MM.1S (cell line): ENCODE measurements at regions not wholly inside any gene's neighbourhood (a gene's known extent, or its start where the extent isn't known, plus 50 kb on each side); places are given as distances from the start of the nearest gene placed in this dataset.

Experiments used
- DNase-seq: peaks from one replicate; pipeline ENCODE4 v3.0.0-alpha.2; 2015
- H2AFZ ChIP-seq: fragments of 300-600 bp; sonication (generic); 2 replicates; pipeline ENCODE4 v1.6.0; 2016; ENCODE audit warnings: antibody characterized with exemption, low read length
- H3F3A ChIP-seq: fragments of 300-600 bp; sonication (generic); 2 replicates; pipeline ENCODE4 v1.6.1; 2016; ENCODE audit warnings: mild to moderate bottlenecking, antibody characterized with exemption, low read length, moderate library complexity, mixed read lengths; ENCODE audit not compliant: insufficient read depth
- H3K27ac ChIP-seq: fragments of 300-600 bp; sonication (generic); 2 replicates; pipeline ENCODE4 v1.5.1; 2016; ENCODE audit warnings: mild to moderate bottlenecking, low read length
- H3K27me3 ChIP-seq: fragments of 300-600 bp; sonication (generic); replicated peaks from 2 replicates; pipeline ENCODE4 v1.6.0; 2016; ENCODE audit warnings: low read length; ENCODE audit not compliant: insufficient read depth
- H3K36me3 ChIP-seq: fragments of 300-600 bp; sonication (generic); replicated peaks from 2 replicates; pipeline ENCODE4 v1.6.1; 2016; ENCODE audit warnings: mild to moderate bottlenecking, low read length, mixed read lengths; ENCODE audit not compliant: insufficient read depth
- H3K4me1 ChIP-seq: fragments of 300-600 bp; sonication (generic); 2 replicates; pipeline ENCODE4 v1.6.1; 2016; ENCODE audit warnings: low read length, mixed read lengths
- H3K4me2 ChIP-seq: fragments of 300-600 bp; sonication (generic); 2 replicates; pipeline ENCODE4 v1.6.0; 2016; ENCODE audit warnings: low read depth, low read length
- H3K4me3 ChIP-seq: fragments of 300-600 bp; sonication (generic); 2 replicates; pipeline ENCODE4 v1.5.1; 2016; ENCODE audit warnings: low read length, mixed read lengths
- H3K79me2 ChIP-seq: fragments of 300-600 bp; sonication (generic); 2 replicates; pipeline ENCODE4 v1.6.1; 2016; ENCODE audit warnings: mixed run types, low read length, mixed read lengths
- H3K9ac ChIP-seq: fragments of 300-600 bp; sonication (generic); 2 replicates; pipeline ENCODE4 v1.6.1; 2016; ENCODE audit warnings: low read length, mixed read lengths
- H3K9me2 ChIP-seq: fragments of 300-600 bp; sonication (generic); replicated peaks from 2 replicates; pipeline ENCODE4 v1.6.1; 2016; ENCODE audit warnings: mild to moderate bottlenecking, low read length, mixed read lengths; ENCODE audit not compliant: insufficient read depth
- H3K9me3 ChIP-seq: fragments of 300-600 bp; sonication (generic); replicated peaks from 2 replicates; pipeline ENCODE4 v1.6.1; 2016; ENCODE audit warnings: mild to moderate bottlenecking, low read length, mixed read lengths; ENCODE audit not compliant: insufficient read depth
- H4K20me1 ChIP-seq: fragments of 300-600 bp; sonication (generic); 2 replicates; pipeline ENCODE4 v1.6.1; 2016; ENCODE audit warnings: mild to moderate bottlenecking, low read length, moderate library complexity, mixed read lengths; ENCODE audit not compliant: insufficient read depth
- CTCF ChIP-seq: fragments of 300-600 bp; sonication (generic); IDR thresholded peaks from 2 replicates; pipeline ENCODE4 v1.5.1; 2016; ENCODE audit warnings: antibody characterized with exemption, low read length, mixed read lengths
- EZH2 ChIP-seq: fragments of 300-600 bp; sonication (generic); optimal IDR thresholded peaks from 2 replicates; pipeline ENCODE3; 2017; ENCODE audit warnings: low read depth, mild to moderate bottlenecking, antibody characterized with exemption, low read length, mixed read lengths
- EZH2phosphoT487 ChIP-seq: fragments of 300-600 bp; sonication (generic); IDR thresholded peaks from 2 replicates; pipeline ENCODE4 v1.6.1; 2018; ENCODE audit warnings: antibody characterized with exemption, low read length

DNA sequence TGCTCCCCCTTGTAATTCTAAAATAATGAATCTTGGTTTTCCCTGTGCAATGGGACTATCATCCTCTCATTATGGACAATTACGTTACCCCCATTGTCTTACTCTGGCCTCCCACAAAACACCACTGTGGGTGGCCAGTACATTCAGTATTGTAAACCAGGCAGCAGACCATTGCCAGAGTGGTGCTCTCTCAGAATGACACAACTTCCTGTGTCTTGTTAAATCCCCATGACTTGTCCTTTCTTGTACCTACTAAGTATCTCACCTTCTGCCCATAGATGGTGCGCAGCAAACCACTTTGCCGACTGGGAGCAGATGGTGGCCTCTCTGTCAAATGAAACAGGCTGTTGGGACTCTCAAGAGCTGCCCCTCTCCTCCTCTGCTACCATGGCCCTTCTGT is 287.1 kb upstream of the RAG2 start:
- Histone ChIP-seq H3K27me3 (no peaks in the 10 kb centered on the region), H3K27ac (no peak overlapping the region), H3K36me3 (no peaks in the 10 kb centered on the region), H3K9ac (no peak overlapping the region), H4K20me1 (no peaks in the 10 kb centered on the region), H3K9me3 (no peaks in the 10 kb centered on the region), H3K4me1 (no peaks in the 10 kb centered on the region), H2AFZ (no peak overlapping the region), H3K4me2 (no peak overlapping the region), H3K9me2 (no peaks in the 10 kb centered on the region), H3K79me2 (no peaks in the 10 kb centered on the region), H3K4me3 (no peak overlapping the region), H3F3A (no peaks in the 10 kb centered on the region)
- no peak for TF ChIP-seq EZH2phosphoT487
- no peak for TF ChIP-seq EZH2
- no peak for TF ChIP-seq CTCF
- DNase-seq = no peak

DNA sequence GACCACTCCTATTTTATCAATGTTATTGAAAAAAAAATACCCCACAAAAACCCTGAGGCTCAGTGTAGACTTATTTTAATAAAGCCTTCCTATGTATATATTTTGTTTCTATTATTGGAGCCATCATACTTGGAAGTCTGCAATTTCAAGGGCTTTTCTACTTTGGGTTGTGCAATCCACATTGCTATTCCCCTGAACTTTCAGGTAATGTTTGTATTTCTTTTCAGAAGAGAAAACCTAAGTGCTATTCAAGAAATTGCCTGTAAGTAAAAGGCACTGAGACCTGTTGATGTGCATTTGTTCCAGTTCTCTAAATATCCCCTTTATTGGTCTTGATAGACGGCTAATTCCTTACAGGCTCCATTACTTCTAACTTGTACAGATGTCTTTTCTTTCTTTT is 280.7 kb upstream of the RAG2 start:
- H3K27ac ChIP-seq = no peak overlapping the region
- H3K9me2 ChIP-seq = no peaks in the 10 kb centered on the region
- no peak overlapping the region for H3K4me2 ChIP-seq
- TF ChIP-seq CTCF (no peak), EZH2 (no peak), EZH2phosphoT487 (no peak)
- H3K79me2 ChIP-seq = no peaks in the 10 kb centered on the region
- H2AFZ ChIP-seq = no peak overlapping the region
- no peaks in the 10 kb centered on the region for H4K20me1 ChIP-seq
- H3K9me3 ChIP-seq = no peaks in the 10 kb centered on the region
- no peak overlapping the region for H3K9ac ChIP-seq
- no peaks in the 10 kb centered on the region for H3K27me3 ChIP-seq
- H3K4me3 ChIP-seq = no peak overlapping the region
- no peaks in the 10 kb centered on the region for H3K4me1 ChIP-seq
- no peaks in the 10 kb centered on the region for H3K36me3 ChIP-seq
- no peak for DNase-seq
- no peaks in the 10 kb centered on the region for H3F3A ChIP-seq

GRCh38 chr11:36877149-36877548 is 279.1 kb upstream of the RAG2 start:
- Histone ChIP-seq H3K4me2 (no peak overlapping the region), H3K9ac (no peak overlapping the region), H3K79me2 (no peaks in the 10 kb centered on the region), H3K27me3 (no peaks in the 10 kb centered on the region), H3K9me3 (no peaks in the 10 kb centered on the region), H3K4me3 (no peak overlapping the region), H3F3A (no peaks in the 10 kb centered on the region), H4K20me1 (no peaks in the 10 kb centered on the region), H3K4me1 (no peaks in the 10 kb centered on the region), H3K9me2 (no peaks in the 10 kb centered on the region), H3K27ac (no peak overlapping the region), H3K36me3 (no peaks in the 10 kb centered on the region), H2AFZ (no peak overlapping the region)
- no peak for TF ChIP-seq CTCF
- DNase-seq = no peak

DNA sequence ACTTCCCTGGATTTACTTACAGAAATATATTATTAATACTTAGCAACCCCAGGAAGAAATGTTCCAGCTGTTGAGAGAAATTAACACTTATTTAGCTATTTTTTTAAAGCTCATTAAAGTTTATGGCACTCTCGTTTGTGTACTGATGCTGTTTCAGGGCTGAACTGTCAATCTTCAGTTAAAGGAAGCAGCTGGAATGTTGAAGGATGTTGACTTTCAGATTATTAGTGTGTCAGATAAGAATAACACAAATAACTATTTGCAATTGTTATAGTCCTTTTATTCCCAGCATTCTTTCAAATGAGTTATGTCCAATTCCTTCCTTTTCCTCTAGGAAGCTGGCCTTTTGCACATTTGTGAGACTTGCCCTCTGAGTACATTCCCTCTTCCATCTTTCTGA is 278.2 kb upstream of the RAG2 start:
- no peak overlapping the region for H3K9ac ChIP-seq
- H3K27ac ChIP-seq = no peak overlapping the region
- H3K27me3 ChIP-seq = no peaks in the 10 kb centered on the region
- no peaks in the 10 kb centered on the region for H4K20me1 ChIP-seq
- H3F3A ChIP-seq = no peaks in the 10 kb centered on the region
- no peak overlapping the region for H2AFZ ChIP-seq
- no peaks in the 10 kb centered on the region for H3K79me2 ChIP-seq
- H3K4me3 ChIP-seq = no peak overlapping the region
- no peaks in the 10 kb centered on the region for H3K4me1 ChIP-seq
- no peaks in the 10 kb centered on the region for H3K36me3 ChIP-seq
- no peak for DNase-seq
- H3K4me2 ChIP-seq = no peak overlapping the region
- H3K9me3 ChIP-seq = no peaks in the 10 kb centered on the region
- H3K9me2 ChIP-seq = no peaks in the 10 kb centered on the region
- TF ChIP-seq EZH2phosphoT487 (no peak), EZH2 (no peak), CTCF (no peak)
